ENCODE measurements at regions not wholly inside any gene's neighbourhood (a gene's known extent, or its start where the extent isn't known, plus 50 kb on each side); places are given as distances from the start of the nearest gene placed in this dataset.

- TF ChIP-seq CTCF (IDR thresholded peaks at IDR 0.05; ENCODE audit: low read depth, low read length) (no peak), POLR2A (IDR thresholded peaks at IDR 0.05; ENCODE audit: extremely low read depth, insufficient read length) (no peak), MAX (IDR thresholded peaks at IDR 0.05; ENCODE audit: low read depth, low read length) (no peak)
Measured at GRCh38 chr7:16347827-16348192, 73.5 kb downstream of the CRPPA start.

Measured in NB4 (cell line).